AG09309 (cell line): ENCODE measurements at regions not wholly inside any gene's neighbourhood (a gene's known extent, or its start where the extent isn't known, plus 50 kb on each side); places are given as distances from the start of the nearest gene placed in this dataset.
A peak's percentile ranks its signal among the peaks of the same experiment; 100 is the strongest.

Experiments
- DNase-seq: peaks from one replicate; pipeline ENCODE4 v3.0.0-alpha.2; 2010; ENCODE audit warnings: low read depth
- H3K4me3 ChIP-seq: 2 replicates; pipeline ENCODE4 v1.5.1; 2011; ENCODE audit warnings: mild to moderate bottlenecking, low read depth, low read length, moderate library complexity; ENCODE audit not compliant: control insufficient read depth
- CTCF ChIP-seq: IDR thresholded peaks from 2 replicates; pipeline ENCODE4 v1.5.1; 2011; ENCODE audit warnings: mild to moderate bottlenecking, low read depth, low read length, inconsistent platforms; ENCODE audit not compliant: insufficient read depth, control insufficient read depth; ENCODE audit errors: missing control alignments

GRCh38 chr15:80323285-80323684 is 71.3 kb upstream of the CTXND1 start:
- TF ChIP-seq CTCF = peak; percentile 22
- no peak overlapping the region for H3K4me3 ChIP-seq
- DNase-seq = no peak

- no peak overlapping the region for H3K4me3 ChIP-seq
- no peak for TF ChIP-seq CTCF
- DNase-seq = no peak
Observed at GRCh38 chr15:80324545-80325080, 72.6 kb upstream of the CTXND1 start.

- DNase-seq = no peak
- H3K4me3 ChIP-seq = no peak overlapping the region
- TF ChIP-seq CTCF = no peak
Observed at GRCh38 chr15:80325206-80325605, 73.2 kb upstream of the CTXND1 start.

- no peak for TF ChIP-seq CTCF
- H3K4me3 ChIP-seq = no peak overlapping the region
- no peak for DNase-seq
Observed at GRCh38 chr15:80326270-80326669, 74.3 kb upstream of the CTXND1 start.

GRCh38 chr15:80328496-80328895 is 75.7 kb upstream of the ARNT2 start:
- no peak overlapping the region for H3K4me3 ChIP-seq
- no peak for DNase-seq
- TF ChIP-seq CTCF = no peak

- no peak for TF ChIP-seq CTCF
- DNase-seq = no peak
- no peak overlapping the region for H3K4me3 ChIP-seq
Observed at GRCh38 chr15:80331886-80332406, 72.2 kb upstream of the ARNT2 start.
